GM10266 (cell line): ENCODE measurements at regions not wholly inside any gene's neighbourhood (a gene's known extent, or its start where the extent isn't known, plus 50 kb on each side); places are given as distances from the start of the nearest gene placed in this dataset.

Experiments
- DNase-seq: peaks from one replicate; pipeline ENCODE4 v3.0.0; 2012; ENCODE audit errors: extremely low spot score
- TF ChIP-seq, protein P1 (sequence below): IDR thresholded peaks from 2 replicates; pipeline ENCODE4 v1.5.1; 2012; ENCODE audit warnings: mild to moderate bottlenecking, low read depth; ENCODE audit not compliant: control insufficient read depth, insufficient read depth; ENCODE audit errors: missing control alignments

DNA sequence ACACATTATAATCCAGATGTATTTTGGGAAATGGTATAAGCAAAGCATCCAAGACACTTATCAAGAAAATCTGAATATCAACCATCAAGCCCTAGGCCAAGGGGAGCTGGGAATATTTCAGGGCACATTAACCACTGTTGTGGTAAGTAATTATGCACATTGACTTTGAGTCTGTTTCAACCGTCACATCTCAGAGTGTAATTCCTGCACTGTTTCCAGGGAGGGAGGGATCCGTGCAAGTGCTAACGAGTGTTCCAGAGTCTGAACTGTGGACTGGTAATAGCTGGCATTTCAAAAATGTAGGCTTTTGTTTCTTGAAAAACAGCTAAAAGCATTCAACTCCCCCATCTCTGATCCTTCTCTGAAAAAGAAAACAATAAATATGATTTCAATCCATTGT, 681.6 kb downstream of the BCL11A start:
- TF ChIP-seq, protein P1, sequence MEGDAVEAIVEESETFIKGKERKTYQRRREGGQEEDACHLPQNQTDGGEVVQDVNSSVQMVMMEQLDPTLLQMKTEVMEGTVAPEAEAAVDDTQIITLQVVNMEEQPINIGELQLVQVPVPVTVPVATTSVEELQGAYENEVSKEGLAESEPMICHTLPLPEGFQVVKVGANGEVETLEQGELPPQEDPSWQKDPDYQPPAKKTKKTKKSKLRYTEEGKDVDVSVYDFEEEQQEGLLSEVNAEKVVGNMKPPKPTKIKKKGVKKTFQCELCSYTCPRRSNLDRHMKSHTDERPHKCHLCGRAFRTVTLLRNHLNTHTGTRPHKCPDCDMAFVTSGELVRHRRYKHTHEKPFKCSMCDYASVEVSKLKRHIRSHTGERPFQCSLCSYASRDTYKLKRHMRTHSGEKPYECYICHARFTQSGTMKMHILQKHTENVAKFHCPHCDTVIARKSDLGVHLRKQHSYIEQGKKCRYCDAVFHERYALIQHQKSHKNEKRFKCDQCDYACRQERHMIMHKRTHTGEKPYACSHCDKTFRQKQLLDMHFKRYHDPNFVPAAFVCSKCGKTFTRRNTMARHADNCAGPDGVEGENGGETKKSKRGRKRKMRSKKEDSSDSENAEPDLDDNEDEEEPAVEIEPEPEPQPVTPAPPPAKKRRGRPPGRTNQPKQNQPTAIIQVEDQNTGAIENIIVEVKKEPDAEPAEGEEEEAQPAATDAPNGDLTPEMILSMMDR, result no peak
- no peak for DNase-seq

DNA sequence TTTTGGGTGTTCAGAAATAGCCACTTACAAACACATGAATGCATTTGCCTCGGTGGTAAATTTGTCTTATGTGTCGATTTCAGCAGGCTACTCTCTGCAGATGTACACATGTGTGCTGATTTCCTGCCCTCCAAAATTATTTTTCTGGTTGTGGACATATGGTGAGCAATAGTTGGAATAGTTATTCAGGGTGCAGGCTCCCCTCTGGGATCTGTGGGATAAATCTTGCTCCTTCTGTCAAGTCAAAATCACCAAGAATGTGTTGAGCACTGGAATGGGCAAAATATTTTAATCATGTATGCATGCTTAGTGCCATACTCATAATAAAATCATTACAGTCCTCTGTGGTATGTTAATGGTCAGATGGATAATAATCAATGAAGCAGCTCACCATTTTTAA, 684.5 kb downstream of the BCL11A start:
- no peak for DNase-seq
- TF ChIP-seq, protein P1, result no peak

DNA sequence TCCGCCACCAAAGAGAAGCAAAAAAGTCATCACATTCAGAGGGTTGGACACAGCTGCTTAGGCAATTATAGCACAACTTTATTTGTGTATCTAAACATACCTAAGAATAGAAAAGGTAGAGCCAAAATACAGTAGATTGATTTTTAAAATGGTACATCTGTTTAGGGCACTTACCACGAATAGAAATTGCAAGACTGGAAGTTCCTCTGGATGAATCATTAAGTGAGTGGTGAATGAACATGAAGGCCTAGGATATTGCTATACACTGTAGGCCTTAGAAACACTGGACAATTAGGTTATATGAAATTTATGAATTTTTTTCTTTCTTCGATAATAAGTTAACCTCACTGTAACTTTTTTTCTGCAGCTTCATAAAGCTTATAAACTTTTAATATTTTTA, 687.0 kb downstream of the BCL11A start:
- TF ChIP-seq, protein P1, result no peak
- DNase-seq, result no peak

GRCh38 chr2:59858540-59858939, 694.9 kb downstream of the BCL11A start:
- TF ChIP-seq, protein P1, result no peak

DNA sequence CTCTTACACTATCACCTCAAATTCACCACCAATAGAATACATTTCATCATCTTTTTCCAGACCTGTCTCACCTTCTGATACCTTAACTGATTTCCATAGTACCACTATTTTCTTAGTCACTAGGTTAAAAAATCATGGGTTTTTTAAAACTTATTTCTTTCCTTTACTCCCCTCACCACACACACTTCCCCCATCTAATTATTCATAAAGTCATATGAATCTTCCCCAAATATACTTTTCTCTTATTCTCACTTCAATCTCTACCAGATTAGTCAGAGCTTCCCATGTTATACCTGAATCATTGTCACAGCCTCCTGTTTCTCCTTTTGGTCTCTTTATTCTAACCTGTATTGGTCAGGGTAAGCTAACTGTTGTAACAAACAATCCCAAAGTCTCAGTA, 696.3 kb downstream of the BCL11A start:
- TF ChIP-seq, protein P1, result no peak

More at GRCh38 chr2:59858540-59858939, 694.9 kb downstream of the BCL11A start:
- DNase-seq, result no peak

DNA sequence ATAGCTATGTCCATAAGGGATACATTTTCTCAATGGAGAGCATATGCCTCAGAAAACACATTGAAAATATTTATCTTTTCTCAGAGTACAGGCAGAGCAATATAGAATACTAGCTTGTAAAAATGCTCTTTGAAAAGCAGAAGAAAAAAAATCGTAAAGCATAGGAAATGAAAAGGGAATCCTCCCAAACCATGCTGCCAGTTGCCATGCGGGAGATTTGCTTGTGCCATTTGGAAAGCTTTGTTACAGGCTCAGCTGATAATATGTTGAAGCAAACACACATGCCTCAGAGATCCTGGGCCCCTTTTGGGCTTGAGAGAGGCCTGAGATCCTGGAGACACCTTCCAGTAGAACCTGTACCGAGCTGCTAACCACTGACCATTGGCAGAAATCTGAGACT, 697.1 kb downstream of the BCL11A start:
- no peak for DNase-seq
- TF ChIP-seq, protein P1, result no peak

More for the DNA sequence above, 696.3 kb downstream of the BCL11A start:
- DNase-seq, result no peak

DNA sequence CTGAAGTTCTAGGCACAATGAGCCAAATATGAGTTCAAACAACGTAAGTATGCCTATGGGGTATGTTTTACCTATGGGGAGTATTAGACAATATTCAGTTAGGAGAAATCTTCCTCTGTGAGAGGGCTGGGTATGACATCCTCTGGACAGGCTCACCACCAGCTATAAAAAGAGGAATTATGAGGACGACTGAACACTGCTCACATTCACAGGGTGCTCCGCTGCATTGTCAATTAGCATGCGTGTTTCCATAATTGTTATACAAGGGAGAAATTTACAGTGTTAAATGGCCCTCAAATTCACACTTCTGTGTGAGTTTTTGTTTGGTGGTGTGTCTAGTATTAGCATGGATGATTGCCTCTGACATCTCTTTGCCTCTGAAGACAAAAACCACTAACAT, 700.4 kb downstream of the BCL11A start:
- DNase-seq, result no peak
- TF ChIP-seq, protein P1, result no peak
